Head of caudate nucleus (tissue), 42 donors: ENCODE measurements at regions not wholly inside any gene's neighbourhood (a gene's known extent, or its start where the extent isn't known, plus 50 kb on each side); places are given as distances from the start of the nearest gene placed in this dataset.

ENCODE experiments used
- DNase-seq, 42 donors: peaks; one replicate each; pipeline versions ENCODE4 v3.0.0 to v3.0.0-alpha.2; 2020 to 2021; ENCODE audit warnings: mixed read lengths in 7 of 42
- intact Hi-C: fragments of 100-400 bp; cut with DNase I; formaldehyde crosslinking; loops from one replicate; pipeline ENCODE4 v1.15.0; 2022

DNA sequence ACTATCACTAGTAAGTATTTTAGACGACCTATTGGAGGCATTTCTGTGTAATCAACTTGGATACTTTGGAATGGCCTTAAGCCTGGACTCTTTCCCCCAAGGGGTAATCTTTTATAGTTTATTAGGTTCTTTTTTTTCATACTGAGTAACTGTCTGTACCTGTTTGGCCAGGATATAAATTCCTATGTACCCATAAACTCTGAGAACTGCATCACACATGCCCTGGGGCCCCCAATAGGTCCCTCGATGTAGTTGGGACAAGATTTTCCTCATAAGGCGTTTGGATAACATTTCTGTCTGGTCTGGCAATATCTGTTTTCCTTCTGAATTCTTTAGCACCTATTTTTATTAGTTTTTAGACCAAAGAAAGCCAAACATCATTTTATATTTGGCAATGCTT is 86.4 kb upstream of the WNT7A start:
- DNase-seq, result no peak
- intact Hi-C loops, result no loop called here

DNA sequence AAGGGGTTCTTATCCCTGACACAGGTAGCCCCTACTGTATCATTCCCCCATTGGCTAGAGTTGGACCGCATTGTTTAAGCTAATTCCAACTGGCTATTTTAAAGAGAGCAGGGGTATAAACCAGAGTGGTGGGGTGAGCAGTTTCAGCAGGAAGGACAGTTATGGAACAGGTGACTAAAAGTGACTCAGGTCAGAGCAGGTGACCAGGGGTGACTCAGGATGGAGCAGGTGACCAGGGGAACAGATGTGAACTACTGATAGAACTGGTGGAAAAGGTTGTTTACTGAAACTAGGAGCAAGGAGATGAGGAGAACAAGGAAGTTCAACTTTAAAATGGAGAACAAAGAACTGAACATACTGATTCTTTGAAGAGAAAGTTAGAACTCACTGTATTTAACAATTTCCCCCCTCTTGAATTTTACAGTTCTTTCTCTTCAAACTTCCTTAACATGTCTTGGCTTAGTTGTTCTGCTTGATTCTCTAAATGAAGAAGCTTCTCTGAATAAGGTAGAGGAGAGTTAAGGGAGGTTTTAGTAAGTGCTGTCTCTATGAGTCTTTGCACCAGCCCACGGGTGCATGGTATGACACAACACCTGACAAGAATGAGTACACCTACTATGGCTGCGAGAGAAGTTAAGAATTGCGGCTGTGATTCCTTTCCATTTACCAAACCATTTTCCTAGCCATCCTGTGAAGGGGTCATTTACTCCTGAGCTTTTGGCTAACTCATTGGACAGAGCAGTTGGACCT is 83.4 kb upstream of the WNT7A start:
- intact Hi-C loops, result no loop called here

DNA sequence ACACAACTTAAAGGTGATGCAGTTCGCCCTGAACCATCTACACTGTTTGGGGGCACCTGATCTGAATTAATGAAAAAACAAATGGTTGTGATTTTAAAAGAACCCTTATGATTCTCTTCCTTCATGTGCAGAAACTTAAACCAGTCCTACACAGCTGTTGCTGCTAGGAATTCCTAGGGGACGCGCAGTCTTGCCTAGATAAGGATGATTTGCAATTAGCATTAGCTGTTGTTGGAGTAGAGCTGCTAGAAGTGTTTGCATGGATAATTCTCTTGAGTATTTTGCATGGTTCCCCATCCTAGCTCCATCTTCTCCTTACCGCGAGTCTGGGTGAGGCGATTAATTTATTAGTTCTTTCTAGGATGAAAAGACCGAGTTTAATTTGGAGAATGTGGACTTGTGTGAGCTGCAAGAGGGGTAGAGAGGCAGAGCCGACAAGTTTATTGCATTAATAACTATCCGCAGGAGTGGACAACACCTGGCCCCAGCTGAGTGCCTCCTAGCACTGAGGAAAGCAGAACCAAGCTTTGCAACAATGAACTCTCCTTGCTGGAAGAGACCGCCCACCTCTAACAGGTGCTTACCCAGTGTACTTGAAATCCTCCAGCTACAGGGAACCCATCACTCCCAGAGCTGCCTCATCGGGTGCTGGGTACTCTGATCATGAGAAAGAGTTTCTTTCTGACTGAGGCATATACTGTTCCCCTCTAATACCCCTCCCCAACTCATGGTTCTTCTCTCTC is 75.0 kb upstream of the WNT7A start:
- intact Hi-C loops, result no loop called here
- DNase-seq, result no peak

More for the DNA sequence above, 83.4 kb upstream of the WNT7A start:
- no peak for DNase-seq

DNA sequence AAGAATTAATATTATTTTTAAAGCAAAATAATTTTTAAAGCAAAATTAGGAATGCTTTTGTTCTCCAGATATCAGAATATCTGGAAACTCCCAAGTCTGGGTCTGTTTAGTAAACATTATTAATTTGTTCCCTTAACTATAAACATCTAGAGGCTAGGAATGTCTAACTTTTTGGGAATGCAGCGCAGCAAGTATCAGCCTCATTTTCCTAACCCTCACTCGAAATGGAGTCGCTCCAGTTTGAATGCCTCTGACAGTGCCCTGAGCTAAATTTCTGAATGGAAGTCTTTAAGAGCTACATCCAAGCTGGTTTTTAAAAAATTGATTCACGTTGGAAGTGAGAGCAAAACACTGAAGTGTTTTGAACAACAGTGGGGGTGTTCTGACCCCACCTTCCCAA is 74.4 kb upstream of the WNT7A start:
- intact Hi-C loops, result no loop called here
- no peak for DNase-seq

DNA sequence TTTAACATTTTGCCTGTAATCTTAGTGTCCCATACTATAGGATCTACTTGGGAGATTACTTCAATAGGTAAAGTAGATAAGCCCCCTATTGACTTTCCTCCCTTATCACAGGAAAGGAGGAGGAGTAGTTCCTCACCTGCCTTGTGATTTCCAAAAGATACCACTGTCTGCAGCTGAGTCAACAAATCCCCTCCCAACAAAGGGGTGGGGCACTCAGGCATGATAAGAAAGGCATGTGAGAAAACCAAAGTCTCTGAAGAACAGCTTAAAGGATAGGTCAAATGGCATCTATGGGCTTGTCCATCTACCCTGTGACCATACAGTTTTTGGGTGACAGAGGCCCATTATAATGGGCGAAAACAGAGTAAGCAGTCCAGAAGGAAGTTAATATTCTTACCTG is 71.3 kb upstream of the WNT7A start:
- DNase-seq, result no peak

DNA sequence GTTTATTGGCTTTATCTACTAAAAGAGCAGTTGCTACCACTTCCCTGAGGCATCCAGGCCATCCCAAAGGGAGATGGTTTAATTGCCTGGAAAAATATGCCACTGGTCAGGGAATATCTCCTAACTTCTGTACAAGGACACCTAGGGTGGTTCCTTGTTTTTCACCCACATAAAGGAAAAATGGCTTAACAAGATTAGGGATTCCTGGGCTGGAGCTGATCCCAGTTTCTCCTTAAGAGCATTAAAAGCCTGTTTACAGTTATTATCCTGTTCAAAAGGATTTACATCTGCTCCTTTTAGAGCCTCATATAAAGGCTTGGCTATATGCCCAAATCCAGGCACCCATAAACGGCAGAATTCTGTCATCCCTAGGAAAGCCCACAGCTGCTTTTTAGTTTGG is 70.2 kb upstream of the WNT7A start:
- intact Hi-C loops, result no loop called here
- no peak for DNase-seq

More for the DNA sequence above, 71.3 kb upstream of the WNT7A start:
- intact Hi-C loops, result no loop called here

DNA sequence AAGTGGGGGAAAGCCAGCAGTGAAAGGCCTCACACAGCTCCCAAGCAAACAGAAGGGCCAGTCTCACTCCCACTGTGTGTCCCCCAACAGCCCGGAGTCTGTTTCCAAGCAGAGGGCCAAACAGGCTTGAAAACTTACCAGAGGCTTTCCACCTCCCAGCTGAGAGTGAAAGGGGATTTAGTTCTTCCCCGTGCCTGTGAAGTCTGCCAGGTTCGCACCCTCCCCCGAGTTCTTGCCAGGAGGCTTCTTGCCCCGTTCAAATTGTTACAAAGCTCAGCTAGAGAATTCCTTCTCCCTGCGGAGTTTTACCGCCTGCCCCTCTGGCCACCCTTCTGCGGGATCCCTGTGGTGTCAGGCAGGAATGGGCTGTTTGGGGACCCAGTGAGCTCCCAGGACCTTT is 68.0 kb upstream of the WNT7A start:
- DNase-seq, result no peak
- intact Hi-C loops, result no loop called here

DNA sequence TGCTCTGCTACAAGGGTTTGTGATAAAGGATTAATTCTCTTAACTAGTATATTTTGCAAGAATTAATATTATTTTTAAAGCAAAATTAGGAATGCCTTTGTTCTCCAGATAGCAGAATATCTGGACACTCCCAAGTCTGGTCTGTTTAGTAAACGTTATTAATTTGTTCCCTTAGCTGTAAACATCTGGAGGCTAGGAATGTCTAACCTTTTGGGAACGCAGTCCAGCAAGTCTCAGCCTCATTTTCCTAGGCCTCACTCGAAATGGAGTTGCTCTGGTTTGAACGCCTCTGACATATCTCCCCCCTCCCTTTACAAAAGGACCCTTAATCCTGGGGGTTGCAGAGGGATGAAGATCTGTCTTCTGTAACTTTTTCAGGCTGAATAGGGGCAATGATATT is 59.3 kb upstream of the WNT7A start:
- intact Hi-C loops, result no loop called here
- DNase-seq, result no peak

DNA sequence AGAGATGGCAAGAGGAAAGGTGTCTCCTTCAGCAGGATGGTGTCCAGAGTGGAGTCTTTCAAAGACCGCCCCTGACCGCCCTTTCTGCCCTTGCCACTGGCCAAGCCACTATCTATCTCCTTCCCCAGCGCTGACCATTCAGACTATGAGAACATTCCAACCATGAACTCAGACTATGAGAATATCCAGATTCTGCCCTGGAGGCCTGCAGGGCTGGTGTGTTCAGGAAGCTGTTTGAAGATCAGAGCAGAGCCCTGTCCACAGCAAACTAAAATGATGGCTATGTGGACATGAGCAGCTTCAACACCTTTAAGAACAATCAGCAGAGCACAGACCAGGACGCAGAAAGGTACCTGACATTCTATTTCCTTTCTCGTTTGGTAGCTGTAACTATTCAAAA is 57.3 kb upstream of the WNT7A start:
- intact Hi-C loops, result no loop called here
- DNase-seq, result no peak

DNA sequence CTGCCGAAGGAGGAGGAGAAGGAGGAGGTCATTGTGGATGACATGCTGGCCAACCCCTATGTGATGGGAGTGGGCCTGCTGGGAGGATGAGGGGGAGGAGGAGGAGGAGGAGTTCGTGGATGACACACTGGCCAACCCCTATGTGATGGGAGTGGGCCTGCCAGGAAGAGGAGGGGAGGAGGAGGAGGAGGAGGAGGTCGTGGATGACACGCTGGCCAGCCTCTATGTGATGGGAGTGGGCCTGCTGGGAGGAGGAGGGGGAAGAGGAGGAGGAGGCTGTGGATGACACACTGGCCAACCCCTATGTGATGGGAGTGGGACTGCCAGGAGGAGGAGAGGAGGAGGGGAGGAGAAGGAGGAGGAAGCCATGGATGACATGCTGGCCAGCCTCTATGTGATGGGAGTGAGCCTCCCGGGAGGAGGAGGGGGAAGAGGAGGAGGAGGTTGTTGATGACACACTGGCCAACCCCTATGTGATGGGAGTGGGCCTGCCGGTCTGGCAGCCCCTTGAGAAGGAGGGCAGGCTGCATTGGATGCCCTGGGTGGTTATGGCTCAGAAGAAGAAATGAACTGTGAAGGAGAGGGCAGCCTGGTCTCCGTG is 55.7 kb upstream of the WNT7A start:
- no peak for DNase-seq
- intact Hi-C loops, result no loop called here

DNA sequence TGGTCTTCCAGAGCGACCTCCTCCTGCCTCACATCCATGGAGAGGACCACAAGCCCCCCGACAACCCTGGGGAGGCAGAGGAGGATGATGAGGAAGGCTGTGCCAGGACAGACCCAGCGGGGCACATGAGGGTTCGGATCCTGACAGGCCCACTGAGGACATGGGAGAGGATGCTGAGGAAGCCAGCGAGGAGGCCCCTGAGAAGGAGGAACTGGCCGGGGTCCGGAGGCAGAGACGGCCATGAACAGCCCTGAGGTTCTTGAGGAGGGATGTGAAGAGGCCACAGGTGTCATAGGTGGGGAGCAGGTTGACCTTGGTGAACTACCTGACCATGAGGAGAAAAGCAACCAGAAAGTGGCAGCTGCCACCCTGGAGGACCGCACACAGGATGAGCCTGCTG is 54.9 kb upstream of the WNT7A start:
- no peak for DNase-seq
- intact Hi-C loops, result no loop called here

DNA sequence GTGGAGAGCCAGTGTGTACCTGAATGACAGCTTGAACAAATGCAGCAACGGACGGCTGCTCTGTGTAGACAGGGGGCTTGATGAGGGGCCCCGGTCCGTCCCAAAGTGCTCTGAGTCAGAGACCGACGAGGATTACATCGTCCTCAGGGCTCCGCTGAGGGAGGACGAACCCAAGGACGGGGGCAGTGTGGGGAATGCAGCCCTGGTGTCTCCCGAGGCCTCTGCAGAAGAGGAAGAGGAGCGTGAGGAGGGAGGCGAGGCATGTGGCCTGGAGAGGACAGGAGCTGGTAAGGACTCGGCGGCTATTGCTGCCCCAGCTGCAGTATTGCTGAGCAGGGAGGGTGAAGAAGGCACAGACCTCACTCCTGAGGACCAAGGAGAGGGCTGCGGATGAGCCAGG is 54.4 kb upstream of the WNT7A start:
- intact Hi-C loops, result no loop called here
- DNase-seq, result no peak

DNA sequence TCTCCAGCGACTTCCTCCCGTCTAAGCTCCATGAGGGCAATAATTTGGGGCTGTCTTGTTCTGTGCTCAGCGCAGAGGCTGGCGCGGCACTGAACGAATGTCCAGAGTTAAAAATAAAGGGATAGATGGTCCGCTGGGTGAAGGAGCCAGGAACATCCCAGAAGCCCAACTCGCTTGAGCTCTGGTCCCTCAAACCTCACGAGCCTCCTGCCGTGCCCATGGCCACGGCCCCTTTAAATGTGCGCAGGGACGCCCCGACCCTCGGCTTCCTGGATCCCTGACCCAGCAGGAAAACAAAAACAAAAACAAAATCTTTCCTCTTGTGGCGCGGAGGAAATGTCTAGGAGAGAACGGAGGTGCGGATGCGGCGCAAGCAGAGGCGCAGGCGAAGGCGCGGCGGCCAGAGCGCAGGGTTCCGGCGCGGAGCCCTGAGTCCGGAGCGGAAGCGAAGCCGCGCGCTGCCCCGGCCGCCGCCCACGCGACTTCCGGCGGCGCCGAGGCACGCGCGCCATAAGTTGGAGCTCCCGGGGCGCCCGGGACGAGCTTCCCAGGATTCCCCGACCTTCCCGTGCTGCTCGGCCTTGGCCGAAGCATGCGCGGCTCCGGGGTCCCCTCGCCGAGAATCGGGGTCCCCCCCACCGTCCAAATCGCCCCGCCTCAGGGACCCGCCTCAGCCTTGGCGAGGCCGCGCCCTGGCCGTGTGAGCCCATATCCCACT is 52.9 kb upstream of the WNT7A start:
- intact Hi-C loops, result no loop called here
- DNase-seq, result peak in 2 of 42 donors; percentile 19 to 34

DNA sequence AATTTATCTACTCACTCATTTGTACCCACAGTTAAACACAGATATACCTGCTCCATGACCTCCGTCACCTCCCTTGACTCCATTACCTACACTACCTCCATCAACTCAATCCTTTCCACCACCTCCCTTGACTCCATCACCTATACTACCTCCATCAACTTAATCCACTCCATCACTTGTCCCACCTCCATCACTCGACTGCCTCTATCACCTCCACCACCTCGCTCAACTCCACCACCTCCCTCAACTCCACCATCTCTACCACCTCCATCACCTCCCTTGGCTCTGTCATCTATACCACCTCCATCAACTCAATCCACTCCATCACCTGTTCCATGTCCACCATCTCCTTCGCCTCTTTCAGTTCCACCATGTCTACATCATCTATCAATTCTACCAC is 51.3 kb upstream of the WNT7A start:
- intact Hi-C loops, result no loop called here

More for the DNA sequence above, 51.3 kb upstream of the WNT7A start:
- no peak for DNase-seq
